ENCODE measurements at regions not wholly inside any gene's neighbourhood (a gene's known extent, or its start where the extent isn't known, plus 50 kb on each side); places are given as distances from the start of the nearest gene placed in this dataset.

- no peaks in the 10 kb centered on the region for H3K9me2 ChIP-seq (replicated peaks; ENCODE audit: control insufficient read depth, low read length)
- H3K4me2 ChIP-seq (ENCODE audit: low read length), result no peak overlapping the region
- H3K79me2 ChIP-seq (ENCODE audit: control insufficient read depth, low read length), result no peaks in the 10 kb centered on the region
- H3F3A ChIP-seq (ENCODE audit: control insufficient read depth, insufficient read depth), result no peaks in the 10 kb centered on the region
- H3K4me3 ChIP-seq (ENCODE audit: low read length), result no peak overlapping the region
- no peaks in the 10 kb centered on the region for H3K36me3 ChIP-seq (ENCODE audit: control insufficient read depth, low read length)
- TF ChIP-seq CTCF (IDR thresholded peaks at IDR 0.05; ENCODE audit: low read depth, low read length, poor library complexity, severe bottlenecking) (no peak), EZH2phosphoT487 (IDR thresholded peaks at IDR 0.05; ENCODE audit: borderline replicate concordance, low read length) (no peak)
- no peaks in the 10 kb centered on the region for H3K27me3 ChIP-seq (ENCODE audit: control insufficient read depth, low read length)
- no peaks in the 10 kb centered on the region for H3K4me1 ChIP-seq (ENCODE audit: control insufficient read depth, low read length)
- H3K27ac ChIP-seq (ENCODE audit: low read depth, low read length), result no peak overlapping the region
- no peaks in the 10 kb centered on the region for H4K20me1 ChIP-seq (ENCODE audit: control insufficient read depth, insufficient read depth, low read depth, low read length)
- no peaks in the 10 kb centered on the region for H3K9me3 ChIP-seq (ENCODE audit: control insufficient read depth, insufficient read depth, low read length)
Measured at GRCh38 chr10:4371691-4372295, 454.2 kb upstream of the AKR1E2 start.

GRCh38 chr10:4370376-4370775 is 455.6 kb upstream of the AKR1E2 start:
- Histone ChIP-seq H4K20me1 (ENCODE audit: control insufficient read depth, insufficient read depth, low read depth, low read length) (no peaks in the 10 kb centered on the region), H3K4me3 (ENCODE audit: low read length) (no peak overlapping the region), H3K4me1 (ENCODE audit: control insufficient read depth, low read length) (no peaks in the 10 kb centered on the region), H3K79me2 (ENCODE audit: control insufficient read depth, low read length) (no peaks in the 10 kb centered on the region), H3K27ac (ENCODE audit: low read depth, low read length) (no peak overlapping the region), H3K9me3 (ENCODE audit: control insufficient read depth, insufficient read depth, low read length) (no peaks in the 10 kb centered on the region), H3F3A (ENCODE audit: control insufficient read depth, insufficient read depth) (no peaks in the 10 kb centered on the region), H3K4me2 (ENCODE audit: low read length) (no peak overlapping the region), H3K27me3 (ENCODE audit: control insufficient read depth, low read length) (no peaks in the 10 kb centered on the region), H3K9me2 (replicated peaks; ENCODE audit: control insufficient read depth, low read length) (no peaks in the 10 kb centered on the region), H3K36me3 (ENCODE audit: control insufficient read depth, low read length) (no peaks in the 10 kb centered on the region)
- no peak for TF ChIP-seq EZH2phosphoT487 (IDR thresholded peaks at IDR 0.05; ENCODE audit: borderline replicate concordance, low read length)
- no peak for TF ChIP-seq CTCF (IDR thresholded peaks at IDR 0.05; ENCODE audit: low read depth, low read length, poor library complexity, severe bottlenecking)

- Histone ChIP-seq H3F3A (ENCODE audit: control insufficient read depth, insufficient read depth) (no peaks in the 10 kb centered on the region), H3K9me3 (ENCODE audit: control insufficient read depth, insufficient read depth, low read length) (no peaks in the 10 kb centered on the region)
- TF ChIP-seq EZH2phosphoT487 (IDR thresholded peaks at IDR 0.05; ENCODE audit: borderline replicate concordance, low read length) (no peak), CTCF (IDR thresholded peaks at IDR 0.05; ENCODE audit: low read depth, low read length, poor library complexity, severe bottlenecking) (no peak)
Measured at GRCh38 chr10:4361581-4361980, 464.4 kb upstream of the AKR1E2 start.

More at GRCh38 chr10:4361581-4361980, 464.4 kb upstream of the AKR1E2 start:
- Histone ChIP-seq H3K79me2 (ENCODE audit: control insufficient read depth, low read length) (no peaks in the 10 kb centered on the region), H3K4me2 (ENCODE audit: low read length) (no peak overlapping the region), H3K27ac (ENCODE audit: low read depth, low read length) (no peak overlapping the region), H4K20me1 (ENCODE audit: control insufficient read depth, insufficient read depth, low read depth, low read length) (no peaks in the 10 kb centered on the region), H3K36me3 (ENCODE audit: control insufficient read depth, low read length) (no peaks in the 10 kb centered on the region), H3K27me3 (ENCODE audit: control insufficient read depth, low read length) (no peaks in the 10 kb centered on the region), H3K9me2 (replicated peaks; ENCODE audit: control insufficient read depth, low read length) (no peaks in the 10 kb centered on the region), H3K4me3 (ENCODE audit: low read length) (no peak overlapping the region), H3K4me1 (ENCODE audit: control insufficient read depth, low read length) (no peaks in the 10 kb centered on the region)
